HAP-1 (cell line): ENCODE measurements at regions not wholly inside any gene's neighbourhood (a gene's known extent, or its start where the extent isn't known, plus 50 kb on each side); places are given as distances from the start of the nearest gene placed in this dataset.

ENCODE experiments used
- DNase-seq, 2 experiments: peaks; one replicate each; pipeline ENCODE4 v3.0.0-alpha.2; 2016 to 2020; ENCODE audit warnings: low spot score in 2 of 2
- H3K27me3 ChIP-seq: fragments of 250-450 bp; sonication (Bioruptor Pico); 2 replicates; pipeline ENCODE4 v1.5.1; 2020; ENCODE audit warnings: low read depth, mild to moderate bottlenecking, moderate library complexity
- H3K36me3 ChIP-seq: fragments of 250-450 bp; sonication (Bioruptor Pico); replicated peaks from 2 replicates; pipeline ENCODE4 v1.5.1; 2020; ENCODE audit warnings: mild to moderate bottlenecking
- H3K4me1 ChIP-seq: fragments of 250-450 bp; sonication (Bioruptor Pico); 2 replicates; pipeline ENCODE4 v1.5.1; 2020; ENCODE audit warnings: mild to moderate bottlenecking
- H3K4me3 ChIP-seq: fragments of 250-450 bp; sonication (Bioruptor Pico); 2 replicates; pipeline ENCODE4 v1.5.1; 2020; ENCODE audit warnings: mild to moderate bottlenecking, moderate library complexity
- H3K9me3 ChIP-seq: fragments of 250-450 bp; sonication (Bioruptor Pico); 2 replicates; pipeline ENCODE4 v1.5.1; 2020; ENCODE audit warnings: mild to moderate bottlenecking, moderate library complexity
- in situ Hi-C: fragments of 300-500 bp; cut with MboI; formaldehyde crosslinking; loops from 3 replicates; pipeline ENCODE4 v1.14.3; 2020; ENCODE audit warnings: low sequenced_read_pairs, inconsistent platforms, mixed read lengths

GRCh38 chr15:47577461-47577860 is 139.8 kb upstream of the SEMA6D start:
- H3K9me3 ChIP-seq = no peaks in the 10 kb centered on the region
- in situ Hi-C loops = no loop called here
- H3K36me3 ChIP-seq = no peaks in the 10 kb centered on the region
- no peak for DNase-seq
- H3K27me3 ChIP-seq = no peaks in the 10 kb centered on the region
- no peak overlapping the region for H3K4me3 ChIP-seq
- H3K4me1 ChIP-seq = no peaks in the 10 kb centered on the region

GRCh38 chr15:47582233-47582632 is 135.1 kb upstream of the SEMA6D start:
- H3K4me1 ChIP-seq = no peaks in the 10 kb centered on the region
- no peak for DNase-seq
- in situ Hi-C loops = no loop called here

DNA sequence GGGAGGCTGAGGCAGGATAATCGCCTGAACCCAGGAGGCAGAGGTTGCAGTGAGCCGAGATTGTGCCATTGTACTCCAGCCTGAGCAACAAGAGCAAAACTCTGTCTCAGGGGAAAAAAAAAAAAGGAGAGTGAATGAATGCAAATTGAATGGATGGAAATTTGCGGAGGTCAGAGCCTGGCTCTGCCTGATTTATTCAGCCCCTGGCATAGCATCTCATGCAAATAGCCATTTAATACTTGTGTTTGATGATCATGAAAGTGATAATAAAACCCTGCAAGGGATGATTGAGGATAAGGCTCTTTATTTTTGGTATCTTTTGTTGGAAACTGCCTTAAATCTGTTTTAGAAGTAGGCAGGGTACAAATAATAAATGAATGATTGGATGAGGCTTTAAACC is 133.0 kb upstream of the SEMA6D start:
- Histone ChIP-seq H3K27me3 (no peaks in the 10 kb centered on the region), H3K9me3 (no peaks in the 10 kb centered on the region), H3K4me1 (no peaks in the 10 kb centered on the region), H3K36me3 (no peaks in the 10 kb centered on the region), H3K4me3 (no peak overlapping the region)
- in situ Hi-C loops = no loop called here
- no peak for DNase-seq

More at GRCh38 chr15:47582233-47582632, 135.1 kb upstream of the SEMA6D start:
- H3K36me3 ChIP-seq = no peaks in the 10 kb centered on the region
- no peaks in the 10 kb centered on the region for H3K27me3 ChIP-seq
- H3K4me3 ChIP-seq = no peak overlapping the region
- H3K9me3 ChIP-seq = no peaks in the 10 kb centered on the region

- Histone ChIP-seq H3K36me3 (no peaks in the 10 kb centered on the region), H3K4me3 (no peak overlapping the region), H3K27me3 (no peaks in the 10 kb centered on the region), H3K9me3 (no peaks in the 10 kb centered on the region), H3K4me1 (no peaks in the 10 kb centered on the region)
- DNase-seq = no peak
- in situ Hi-C loops = no loop called here
Measured at GRCh38 chr15:47586653-47587224, 130.6 kb upstream of the SEMA6D start.

DNA sequence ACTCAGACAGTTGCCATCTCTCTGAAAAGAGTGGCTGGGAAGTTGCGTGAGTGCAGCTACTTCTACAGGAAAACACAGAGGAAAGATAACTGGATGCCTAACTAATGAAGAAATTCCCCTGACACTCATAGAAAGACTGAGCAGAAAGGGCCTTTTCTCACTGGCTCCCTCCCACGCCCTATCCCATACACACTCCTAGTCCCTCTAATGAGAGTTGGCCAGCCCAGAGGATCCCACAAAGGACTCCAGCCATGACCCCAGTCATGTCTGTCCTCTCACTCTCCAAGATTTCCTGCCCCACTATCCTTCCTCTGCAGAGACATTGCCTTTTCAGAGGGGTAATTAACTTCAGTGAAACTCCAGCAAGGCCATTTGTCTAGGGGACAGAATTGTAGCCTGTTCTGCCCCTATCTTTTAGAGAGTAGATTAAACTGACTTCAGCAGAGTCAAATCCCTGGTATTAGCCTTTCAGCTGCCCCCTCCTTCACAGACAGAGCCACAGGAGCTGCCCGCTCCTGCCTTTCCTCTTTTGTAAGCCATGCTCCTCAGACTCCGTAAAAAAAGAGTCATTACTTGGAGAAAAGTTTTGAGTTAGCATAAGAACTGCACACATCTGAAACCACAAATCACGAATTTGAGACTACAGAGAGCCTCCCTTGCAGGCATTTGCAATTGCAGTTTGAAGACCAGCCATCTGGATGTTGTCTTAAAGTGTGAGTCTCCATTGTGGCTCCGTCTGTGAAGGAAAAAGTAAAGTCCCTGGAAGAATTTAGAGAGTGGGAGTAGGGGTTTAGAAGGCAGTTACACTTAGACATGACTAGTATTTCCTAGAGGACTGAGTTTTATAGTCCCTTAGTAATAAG is 129.1 kb upstream of the SEMA6D start:
- Histone ChIP-seq H3K36me3 (no peaks in the 10 kb centered on the region), H3K9me3 (no peaks in the 10 kb centered on the region), H3K4me1 (no peaks in the 10 kb centered on the region), H3K4me3 (no peak overlapping the region), H3K27me3 (no peaks in the 10 kb centered on the region)
- no peak for DNase-seq
- in situ Hi-C loops = no loop called here

DNA sequence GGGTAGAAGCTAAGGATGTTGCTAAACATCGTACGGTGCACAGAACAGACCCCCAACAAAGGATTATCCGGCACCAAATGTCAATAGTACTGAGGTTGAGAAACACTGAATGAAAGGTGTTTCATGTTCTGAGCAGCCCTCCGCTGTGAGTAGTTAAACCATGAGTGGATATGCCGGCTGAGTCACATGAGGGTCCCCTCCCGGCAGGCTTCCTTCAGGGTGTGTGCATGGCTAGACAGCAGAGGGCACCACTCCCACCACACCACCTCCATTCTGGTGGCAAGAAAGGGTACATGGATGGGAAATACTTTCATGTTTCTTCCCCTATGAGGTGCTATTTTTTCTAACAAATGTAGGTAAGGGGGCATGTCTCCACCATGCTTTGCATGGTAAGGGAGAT is 128.3 kb upstream of the SEMA6D start:
- no peak for DNase-seq
- Histone ChIP-seq H3K4me3 (no peak overlapping the region), H3K36me3 (no peaks in the 10 kb centered on the region), H3K9me3 (no peaks in the 10 kb centered on the region), H3K27me3 (no peaks in the 10 kb centered on the region), H3K4me1 (no peaks in the 10 kb centered on the region)
- in situ Hi-C loops = no loop called here

GRCh38 chr15:47598996-47599395 is 118.3 kb upstream of the SEMA6D start:
- no peaks in the 10 kb centered on the region for H3K9me3 ChIP-seq
- in situ Hi-C loops = no loop called here
- DNase-seq = no peak
- no peaks in the 10 kb centered on the region for H3K4me1 ChIP-seq
- no peaks in the 10 kb centered on the region for H3K27me3 ChIP-seq
- H3K36me3 ChIP-seq = no peaks in the 10 kb centered on the region
- H3K4me3 ChIP-seq = no peak overlapping the region

DNA sequence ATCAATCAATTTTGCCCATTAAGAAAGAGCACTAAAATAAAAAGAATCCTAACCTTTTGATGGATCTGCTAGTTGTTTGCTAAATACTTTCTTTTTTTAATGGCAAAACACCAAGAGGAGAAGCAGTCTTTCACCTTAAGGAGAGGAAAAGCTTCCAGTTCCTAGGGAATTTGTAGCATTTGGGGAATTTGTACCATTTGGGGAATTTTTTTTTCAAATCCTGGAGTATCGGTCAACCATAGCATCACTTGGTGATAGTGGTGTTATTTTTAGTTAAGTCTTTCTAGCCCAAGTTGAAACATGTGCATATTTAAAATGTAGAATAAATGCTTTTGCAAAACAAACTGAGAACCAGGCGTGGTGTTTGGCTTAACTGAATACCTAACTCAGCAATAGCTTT is 117.5 kb upstream of the SEMA6D start:
- H3K4me1 ChIP-seq = no peaks in the 10 kb centered on the region
- H3K4me3 ChIP-seq = no peak overlapping the region
- no peaks in the 10 kb centered on the region for H3K27me3 ChIP-seq
- no peaks in the 10 kb centered on the region for H3K9me3 ChIP-seq
- DNase-seq = no peak
- in situ Hi-C loops = no loop called here
- H3K36me3 ChIP-seq = no peaks in the 10 kb centered on the region

DNA sequence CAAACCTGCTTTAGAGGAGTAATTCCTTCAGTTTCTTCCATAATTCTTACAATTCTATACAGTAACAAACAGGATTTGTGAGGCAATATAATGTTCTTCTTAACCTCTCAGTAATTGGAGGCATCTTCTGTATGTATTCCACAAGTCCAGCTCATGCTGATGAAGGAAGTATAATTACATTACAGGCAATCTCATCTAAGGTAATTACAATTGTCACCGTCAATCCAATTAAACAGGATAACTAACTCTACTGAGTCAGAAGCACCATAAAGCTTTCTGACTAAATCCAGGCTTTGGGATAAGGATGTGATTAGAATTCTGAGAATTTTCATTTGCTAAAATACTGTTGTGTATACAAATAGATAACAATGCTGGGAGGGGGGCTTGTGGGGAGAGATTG is 115.2 kb upstream of the SEMA6D start:
- DNase-seq = no peak
- in situ Hi-C loops = no loop called here
- Histone ChIP-seq H3K4me3 (no peak overlapping the region), H3K27me3 (no peaks in the 10 kb centered on the region), H3K4me1 (no peaks in the 10 kb centered on the region), H3K36me3 (no peaks in the 10 kb centered on the region), H3K9me3 (no peaks in the 10 kb centered on the region)

DNA sequence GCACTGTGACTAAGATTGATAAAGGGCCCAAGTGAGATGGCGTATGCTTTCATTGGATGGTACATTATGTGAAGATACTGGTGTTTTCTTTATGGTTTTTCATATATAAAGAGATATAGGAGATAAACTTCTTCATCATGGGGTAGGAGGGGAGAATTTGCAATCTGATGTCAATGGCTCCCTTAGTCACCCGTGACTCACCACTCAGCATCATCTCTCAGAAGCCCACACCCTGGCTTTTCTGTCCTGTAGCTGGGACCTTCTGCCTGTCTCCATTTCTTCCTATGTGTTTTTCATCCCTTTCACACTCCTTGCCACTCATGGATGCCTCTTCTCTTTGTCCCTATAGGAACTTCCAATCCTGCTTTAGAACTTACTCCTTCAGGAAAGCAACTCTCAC is 114.3 kb upstream of the SEMA6D start:
- no peak for DNase-seq

DNA sequence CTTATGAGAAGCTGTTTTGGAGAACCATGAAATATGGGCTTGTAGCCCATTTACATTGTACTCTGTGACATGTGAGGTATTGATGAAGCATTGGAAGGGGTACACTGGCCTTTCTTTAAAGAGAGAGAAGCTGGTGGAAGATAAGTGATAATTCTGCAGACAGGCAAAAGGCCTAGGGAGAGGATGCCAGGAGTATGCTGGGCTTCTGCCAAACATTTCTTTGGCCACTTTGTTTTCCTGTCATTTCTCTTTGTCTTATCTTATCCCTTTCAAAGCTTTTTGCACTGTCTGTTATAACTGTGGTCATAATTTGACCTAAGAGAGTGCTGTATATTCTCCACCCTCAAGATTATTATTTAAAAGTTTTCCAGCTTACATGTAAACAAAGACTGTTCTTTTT is 109.6 kb upstream of the SEMA6D start:
- in situ Hi-C loops = no loop called here

More for the DNA sequence above, 114.3 kb upstream of the SEMA6D start:
- in situ Hi-C loops = no loop called here
- Histone ChIP-seq H3K27me3 (no peaks in the 10 kb centered on the region), H3K4me3 (no peak overlapping the region), H3K4me1 (no peaks in the 10 kb centered on the region), H3K9me3 (no peaks in the 10 kb centered on the region), H3K36me3 (no peaks in the 10 kb centered on the region)

GRCh38 chr15:47609693-47610092 is 107.6 kb upstream of the SEMA6D start:
- DNase-seq = no peak
- Histone ChIP-seq H3K4me3 (no peak overlapping the region), H3K9me3 (no peaks in the 10 kb centered on the region), H3K4me1 (no peaks in the 10 kb centered on the region), H3K36me3 (no peaks in the 10 kb centered on the region), H3K27me3 (no peaks in the 10 kb centered on the region)
- in situ Hi-C loops = no loop called here

More for the DNA sequence above, 109.6 kb upstream of the SEMA6D start:
- DNase-seq = no peak
- no peaks in the 10 kb centered on the region for H3K27me3 ChIP-seq
- H3K4me1 ChIP-seq = no peaks in the 10 kb centered on the region
- H3K36me3 ChIP-seq = no peaks in the 10 kb centered on the region
- H3K9me3 ChIP-seq = no peaks in the 10 kb centered on the region
- no peak overlapping the region for H3K4me3 ChIP-seq

GRCh38 chr15:47610736-47611135 is 106.6 kb upstream of the SEMA6D start:
- no peaks in the 10 kb centered on the region for H3K36me3 ChIP-seq
- in situ Hi-C loops = no loop called here
- DNase-seq = no peak

GRCh38 chr15:47614360-47615011 is 102.8 kb upstream of the SEMA6D start:
- Histone ChIP-seq H3K4me3 (no peak overlapping the region), H3K27me3 (no peaks in the 10 kb centered on the region), H3K4me1 (no peaks in the 10 kb centered on the region; the same call in 1 of the 2 replicates), H3K36me3 (no peaks in the 10 kb centered on the region), H3K9me3 (no peaks in the 10 kb centered on the region)
- no peak for DNase-seq
- in situ Hi-C loops = no loop called here

More at GRCh38 chr15:47610736-47611135, 106.6 kb upstream of the SEMA6D start:
- H3K9me3 ChIP-seq = no peaks in the 10 kb centered on the region
- no peaks in the 10 kb centered on the region for H3K27me3 ChIP-seq
- H3K4me1 ChIP-seq = no peaks in the 10 kb centered on the region
- H3K4me3 ChIP-seq = no peak overlapping the region
